Kidney tubule cell (primary cell): ENCODE measurements at regions not wholly inside any gene's neighbourhood (a gene's known extent, or its start where the extent isn't known, plus 50 kb on each side); places are given as distances from the start of the nearest gene placed in this dataset.

Experiments
- DNase-seq: peaks from one replicate; pipeline ENCODE4 v3.0.0-alpha.2; 2018; ENCODE audit warnings: low spot score

- DNase-seq, result no peak
Observed at GRCh38 chr9:93829271-93830011, 125.7 kb downstream of the BARX1 start.

- DNase-seq, result no peak
Observed at GRCh38 chr9:93828331-93829097, 126.6 kb downstream of the BARX1 start.

DNA sequence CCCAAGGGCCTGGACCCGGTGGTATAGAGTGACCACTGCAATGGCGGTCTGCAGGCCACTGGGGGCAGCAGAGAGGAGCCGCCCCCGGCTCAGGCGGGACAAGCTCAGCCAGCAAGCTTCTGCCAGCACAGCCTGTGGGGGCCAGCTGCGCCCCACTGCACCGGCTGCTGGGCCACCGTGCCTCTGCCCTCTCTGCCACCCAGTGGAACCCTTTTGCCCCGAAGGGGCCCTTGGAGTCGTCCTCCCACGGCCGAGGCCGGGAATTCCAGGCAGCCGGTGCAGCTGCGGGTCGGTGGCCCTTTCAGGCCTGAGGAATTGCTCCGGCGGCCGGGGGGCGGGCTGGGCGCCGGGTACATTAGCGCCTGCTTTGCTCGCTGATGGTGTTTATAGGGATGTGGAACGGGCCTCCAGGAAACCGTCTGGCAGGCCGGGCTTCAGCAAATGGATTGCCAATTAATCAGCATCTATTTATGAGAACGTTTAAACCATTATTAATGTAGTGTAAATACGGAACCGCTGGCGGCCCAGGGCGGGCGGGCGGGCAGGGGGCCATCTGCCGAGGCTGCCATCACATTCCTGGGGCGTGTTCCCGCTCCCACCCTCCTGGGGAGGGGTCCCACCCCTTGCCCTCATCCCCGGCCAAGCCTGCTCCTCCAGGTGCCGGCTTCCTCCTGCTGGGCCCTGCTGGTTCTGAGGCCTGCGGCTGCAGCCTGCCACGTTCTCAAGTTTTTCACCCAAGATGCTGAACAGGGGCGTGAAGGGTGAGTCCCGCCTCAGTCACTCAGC lies 127.4 kb downstream of the BARX1 start:
- DNase-seq, result peak; percentile 63

- DNase-seq, result no peak
Observed at GRCh38 chr9:93826905-93827544, 128.1 kb downstream of the BARX1 start.

GRCh38 chr9:93826209-93826608 lies 128.9 kb downstream of the BARX1 start:
- peak; percentile 11 for DNase-seq

DNA sequence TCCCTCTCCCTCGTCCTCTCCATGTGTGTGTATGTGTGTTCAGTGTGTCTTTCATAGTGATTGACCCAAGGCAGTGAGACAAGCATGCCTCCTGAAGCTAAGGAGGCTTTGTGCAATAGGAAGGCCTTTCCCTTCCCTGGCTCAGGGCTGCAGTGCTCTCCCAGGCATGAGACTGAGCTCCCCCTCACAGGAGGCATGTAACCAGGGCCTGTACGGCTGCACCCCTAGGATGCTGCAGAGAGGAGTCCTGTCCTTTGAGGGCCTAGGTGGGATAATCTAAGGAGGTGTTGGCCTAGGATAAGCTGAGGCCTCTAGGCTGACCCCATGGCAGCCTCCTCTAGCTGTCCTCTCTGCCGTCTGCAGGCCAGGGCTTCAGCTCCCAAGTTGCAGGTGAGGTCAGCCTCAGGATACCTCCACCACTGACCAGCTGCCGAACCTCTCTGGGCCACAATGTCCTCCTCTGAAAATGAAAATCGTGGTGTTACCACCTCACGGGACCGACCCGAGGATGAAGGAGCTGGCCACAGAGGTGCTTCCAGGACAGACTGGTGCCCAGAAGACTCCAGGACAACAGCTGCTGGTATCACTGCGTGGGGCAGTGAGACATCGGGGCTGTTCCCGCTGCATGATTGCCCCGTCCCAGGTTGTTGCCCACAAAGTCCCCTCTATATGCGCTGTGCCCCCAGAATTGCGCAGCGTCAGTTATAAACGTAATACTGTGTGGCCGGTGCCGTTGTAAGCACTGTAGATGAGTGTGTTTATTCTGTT lies 129.6 kb downstream of the BARX1 start:
- DNase-seq, result no peak

- no peak for DNase-seq
Observed at GRCh38 chr9:93824386-93825294, 130.5 kb downstream of the BARX1 start.

DNA sequence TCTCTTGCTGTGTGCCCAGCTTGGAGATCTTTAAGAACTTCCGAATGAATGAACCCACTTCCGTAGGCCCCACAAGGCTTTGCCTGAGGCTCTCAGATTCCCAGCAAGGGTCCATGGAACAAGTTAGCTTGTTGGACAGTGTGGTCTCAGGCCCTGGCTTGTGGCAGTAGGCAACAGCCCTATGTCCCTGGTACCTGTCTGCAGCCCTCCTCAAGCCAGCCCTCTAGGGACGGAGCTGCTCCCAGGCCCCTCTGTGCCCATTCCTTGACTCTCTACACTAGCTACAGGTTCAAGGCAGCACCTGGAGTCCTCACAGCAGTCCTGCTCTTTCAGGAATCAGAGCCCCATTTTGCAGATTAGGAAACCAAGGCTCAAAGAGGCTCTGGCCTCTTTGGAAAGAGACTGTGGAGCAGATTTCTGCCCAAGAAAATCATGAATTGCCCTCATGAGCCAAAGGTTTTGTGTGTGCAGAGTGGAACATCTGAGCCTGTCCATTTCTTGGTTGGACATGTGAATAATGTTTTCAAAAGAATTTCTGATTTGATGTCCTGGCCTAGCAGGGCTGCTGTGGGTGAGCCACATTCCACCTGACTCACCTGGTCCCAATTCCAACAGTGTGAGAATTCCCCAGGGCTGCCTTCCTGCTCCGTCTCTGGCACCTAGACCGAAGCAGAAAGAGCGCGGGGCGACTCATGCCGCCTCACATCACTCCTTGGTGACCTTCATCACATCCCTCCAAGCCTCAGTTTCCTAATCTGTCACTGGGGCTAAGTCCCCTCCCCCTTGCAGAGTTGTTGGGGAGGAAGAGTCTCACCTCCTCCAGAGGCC lies 131.7 kb downstream of the BARX1 start:
- DNase-seq, result peak; percentile 60

DNA sequence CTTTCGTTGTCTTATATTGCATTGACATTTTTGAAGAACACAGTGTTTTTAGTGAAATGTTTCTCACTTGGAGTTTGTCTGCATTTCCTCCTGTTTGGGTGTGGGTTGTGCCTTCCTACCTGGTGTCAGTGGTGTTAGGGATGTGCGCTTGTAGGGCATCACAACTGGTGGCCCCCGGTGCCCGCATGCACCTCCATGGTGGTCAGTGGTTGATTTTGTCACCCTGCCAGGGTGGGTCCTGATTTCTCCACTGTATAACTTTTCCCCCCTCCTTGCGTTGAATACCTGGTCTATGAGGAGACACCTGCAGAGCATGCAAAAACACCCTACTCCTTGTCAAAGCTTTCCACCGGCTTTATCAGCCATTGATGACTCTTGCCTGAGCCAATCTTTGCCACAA lies 132.9 kb downstream of the BARX1 start:
- no peak for DNase-seq

DNA sequence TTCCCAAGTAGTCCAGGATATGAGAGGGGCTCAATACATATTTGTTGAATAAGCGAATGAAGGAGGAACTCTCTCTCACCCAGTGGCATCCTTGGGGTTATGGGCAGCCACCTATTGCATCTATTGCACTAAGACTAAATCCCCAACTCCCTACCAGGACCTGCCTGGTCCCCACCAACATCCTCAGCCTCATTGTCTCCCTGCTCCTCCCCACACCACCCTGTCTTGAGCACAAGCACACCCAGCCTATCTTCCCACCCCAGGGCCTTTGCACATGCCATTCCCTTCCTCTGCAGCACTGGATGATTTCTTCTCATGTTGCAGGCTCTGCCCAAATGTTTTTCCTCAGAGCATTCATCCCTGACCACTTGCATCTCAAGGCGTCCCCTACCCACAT lies 133.8 kb downstream of the BARX1 start:
- no peak for DNase-seq

GRCh38 chr9:93820667-93821306 lies 134.4 kb downstream of the BARX1 start:
- DNase-seq, result no peak

- no peak for DNase-seq
Observed at GRCh38 chr9:93819905-93820304, 135.2 kb downstream of the BARX1 start.

GRCh38 chr9:93818827-93819472 lies 136.2 kb downstream of the BARX1 start:
- DNase-seq, result no peak

DNA sequence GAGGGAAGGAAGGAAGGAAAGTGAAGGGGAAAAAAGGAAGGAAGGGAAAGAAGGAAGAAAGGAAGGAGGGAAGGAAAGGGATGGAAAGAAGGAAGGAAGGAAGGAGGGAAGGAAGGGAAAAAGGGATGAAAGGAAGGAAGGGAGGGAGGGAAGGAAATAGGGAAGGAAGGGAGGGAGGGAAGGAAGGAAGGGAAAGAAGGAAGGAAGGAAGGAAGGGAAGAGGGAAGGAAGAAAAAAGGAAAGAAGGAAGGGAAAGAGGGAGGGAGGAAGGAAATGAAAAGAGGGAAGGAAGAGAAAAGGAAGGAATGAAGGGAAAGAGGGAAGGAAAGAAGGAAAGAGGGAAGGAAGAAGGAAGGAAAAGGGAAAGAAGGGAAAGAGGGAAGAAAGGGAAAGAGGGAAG lies 136.9 kb downstream of the BARX1 start:
- no peak for DNase-seq

- no peak for DNase-seq
Observed at GRCh38 chr9:93815677-93816076, 139.5 kb downstream of the BARX1 start.

DNA sequence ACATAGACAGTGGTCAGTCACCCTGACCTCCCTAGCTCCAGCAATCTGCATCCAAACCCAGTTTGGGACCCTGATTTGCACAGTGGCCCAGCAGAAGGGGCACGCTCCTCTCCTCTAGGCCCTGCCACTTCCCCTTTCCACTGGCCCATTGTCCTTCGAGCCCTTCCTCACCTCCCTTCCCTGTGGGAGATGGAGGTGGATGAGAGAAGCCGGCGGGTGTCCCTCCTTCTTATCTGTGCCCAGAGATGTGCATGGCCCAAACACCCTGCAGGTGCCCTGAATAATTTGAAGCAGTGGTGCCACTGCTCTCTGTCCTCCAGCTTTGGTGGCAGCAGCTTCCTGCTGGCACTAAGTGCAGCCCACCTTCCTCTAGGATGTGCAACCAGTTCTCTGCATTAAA lies 140.0 kb downstream of the BARX1 start:
- DNase-seq, result no peak

- DNase-seq, result no peak
Observed at GRCh38 chr9:93814077-93814956, 140.8 kb downstream of the BARX1 start.
